ENCODE measurements at regions not wholly inside any gene's neighbourhood (a gene's known extent, or its start where the extent isn't known, plus 50 kb on each side); places are given as distances from the start of the nearest gene placed in this dataset.

DNA sequence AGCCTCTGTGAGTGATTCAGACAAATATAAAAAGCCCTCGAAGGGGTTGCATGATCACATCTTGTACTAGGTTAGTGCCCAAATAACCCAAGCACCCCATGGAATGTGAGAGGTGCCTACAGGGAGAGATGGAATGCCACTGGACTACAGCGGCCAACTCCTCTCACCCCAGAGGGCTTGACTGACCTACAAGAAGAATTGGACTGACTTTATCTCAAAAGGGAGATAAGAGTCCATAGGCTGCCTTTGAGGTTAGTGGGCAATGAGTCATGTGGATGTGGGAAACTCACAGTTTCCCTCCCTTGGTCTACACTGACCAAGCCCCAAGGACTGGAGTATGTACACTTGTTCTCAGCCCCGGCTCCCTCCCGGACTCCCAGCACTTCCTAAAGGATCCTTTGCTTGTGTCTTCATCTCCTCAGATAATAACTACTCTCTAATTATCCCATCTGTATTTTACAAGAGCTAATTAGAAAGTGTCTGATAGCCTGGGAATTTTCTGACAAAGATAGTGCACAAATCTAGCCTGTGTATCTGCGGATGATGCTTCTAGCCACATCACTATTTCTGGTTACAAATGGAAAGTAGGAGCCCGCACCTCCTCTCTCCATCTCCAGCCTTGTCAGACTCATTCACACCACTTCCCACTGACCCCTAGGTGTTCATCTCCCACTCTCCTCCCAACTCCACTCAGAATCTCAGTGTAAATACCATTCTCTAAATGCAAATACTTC, 547.8 kb upstream of the TBL1XR1 start:
- no TSS peak for BruUV-seq (replicated peaks)
- CTCF ChIA-PET (ENCODE audit: low intra/inter-chr PET ratio, low total read pairs) = no interaction called here

DNA sequence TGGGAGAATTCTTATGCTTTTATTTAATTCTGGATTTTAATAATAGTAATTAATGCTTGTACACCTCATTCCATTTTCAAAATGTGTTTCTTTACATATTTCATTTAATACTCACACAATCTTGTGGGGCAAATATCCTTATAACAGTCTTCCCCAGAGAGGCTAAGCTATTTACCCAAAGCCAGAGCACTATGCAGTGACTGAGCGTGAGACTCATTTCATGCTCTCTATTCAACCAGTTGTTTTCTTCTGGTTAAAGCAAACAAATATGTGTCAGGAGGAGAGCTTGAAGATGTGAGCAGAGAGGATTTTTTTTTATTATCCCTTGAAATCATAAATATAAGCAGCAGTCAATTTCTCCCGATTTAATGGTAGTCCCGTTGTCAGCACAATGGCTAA, 548.3 kb upstream of the TBL1XR1 start:
- CTCF ChIA-PET (ENCODE audit: low intra/inter-chr PET ratio, low total read pairs) = no interaction called here
- intact Hi-C loops (cut with micrococcal nuclease; ENCODE audit: unreplicated experiment) (no loop called here), in situ Hi-C loops (cut with HindIII; ENCODE audit: extremely low pct_ligation_motif_present, low pct_unique_long_range_greater_than_20kb) (no loop called here)
- FAIRE-seq (no peak), DNase-seq (ENCODE audit: low spot score) (no peak), ATAC-seq (no peak)
- no peaks in the 10 kb centered on the region for H3K4me1 ChIP-seq (ENCODE audit: insufficient read depth, low read length)
- no peaks in the 10 kb centered on the region for H3K9me3 ChIP-seq (ENCODE audit: low read length)
- BruUV-seq (replicated peaks) = no TSS peak
- no peaks in the 10 kb centered on the region for H3K79me2 ChIP-seq (ENCODE audit: insufficient read depth, low read length)
- no peaks in the 10 kb centered on the region for H4K20me1 ChIP-seq (ENCODE audit: insufficient read depth, low read length)
- no peak overlapping the region for H3K27ac ChIP-seq (ENCODE audit: extremely low read length, insufficient read depth, low read length)
- 39% methylated on average over 3 of the region's 3 CpGs for WGBS (ENCODE audit: low lambda C conversion rate)
- H3K36me3 ChIP-seq (replicated peaks in 1 of 2; ENCODE audit: control insufficient read depth in 1 of 2, insufficient read depth in 2 of 2, low read length in 2 of 2) = no peaks in the 10 kb centered on the region
- H3K4me3 ChIP-seq (replicated peaks in 1 of 3; ENCODE audit: insufficient read depth in 1 of 3, low read depth in 2 of 3, low read length in 3 of 3) = no peak overlapping the region
- no peaks in the 10 kb centered on the region for H3K27me3 ChIP-seq (ENCODE audit: control insufficient read depth in 1 of 2, insufficient read depth in 2 of 2, low read length in 2 of 2)
- POLR2A ChIA-PET = no interaction called here
- no peak overlapping the region for H3K4me2 ChIP-seq (ENCODE audit: low read depth, low read length)
- no peak overlapping the region for H3K9ac ChIP-seq (ENCODE audit: insufficient read depth, low read depth, low read length)
- no peak overlapping the region for H2AFZ ChIP-seq (ENCODE audit: low read length)
- no peak for TF ChIP-seq ZNF326 (CRISPR knock-in tag; IDR thresholded peaks at IDR 0.05; ENCODE audit: borderline replicate concordance)
- TF ChIP-seq ZSCAN25 (CRISPR knock-in tag; IDR thresholded peaks at IDR 0.05) = no peak
- TF ChIP-seq, protein P1, sequence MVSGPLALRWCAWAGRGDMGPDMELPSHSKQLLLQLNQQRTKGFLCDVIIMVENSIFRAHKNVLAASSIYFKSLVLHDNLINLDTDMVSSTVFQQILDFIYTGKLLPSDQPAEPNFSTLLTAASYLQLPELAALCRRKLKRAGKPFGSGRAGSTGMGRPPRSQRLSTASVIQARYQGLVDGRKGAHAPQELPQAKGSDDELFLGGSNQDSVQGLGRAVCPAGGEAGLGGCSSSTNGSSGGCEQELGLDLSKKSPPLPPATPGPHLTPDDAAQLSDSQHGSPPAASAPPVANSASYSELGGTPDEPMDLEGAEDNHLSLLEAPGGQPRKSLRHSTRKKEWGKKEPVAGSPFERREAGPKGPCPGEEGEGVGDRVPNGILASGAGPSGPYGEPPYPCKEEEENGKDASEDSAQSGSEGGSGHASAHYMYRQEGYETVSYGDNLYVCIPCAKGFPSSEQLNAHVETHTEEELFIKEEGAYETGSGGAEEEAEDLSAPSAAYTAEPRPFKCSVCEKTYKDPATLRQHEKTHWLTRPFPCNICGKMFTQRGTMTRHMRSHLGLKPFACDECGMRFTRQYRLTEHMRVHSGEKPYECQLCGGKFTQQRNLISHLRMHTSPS (CRISPR knock-in tag; IDR thresholded peaks at IDR 0.05; ENCODE audit: low read depth) = no peak
- no peak for TF ChIP-seq RBM39 (IDR thresholded peaks at IDR 0.05; ENCODE audit: low read depth, low read length, poor library complexity, severe bottlenecking)
- TF ChIP-seq DNMT3B (CRISPR knock-in tag; conservative IDR thresholded peaks at IDR 0.05) = no peak
- TF ChIP-seq ZNF878 (CRISPR knock-in tag; IDR thresholded peaks at IDR 0.05) = no peak
- no peak for TF ChIP-seq SMC3 (IDR thresholded peaks at IDR 0.05; ENCODE audit: low read length)
- TF ChIP-seq ZBTB7B (CRISPR knock-in tag; IDR thresholded peaks at IDR 0.05) = no peak
- no peak for TF ChIP-seq NFIB (CRISPR knock-in tag; IDR thresholded peaks at IDR 0.05; ENCODE audit: borderline replicate concordance)
- TF ChIP-seq, protein P2, sequence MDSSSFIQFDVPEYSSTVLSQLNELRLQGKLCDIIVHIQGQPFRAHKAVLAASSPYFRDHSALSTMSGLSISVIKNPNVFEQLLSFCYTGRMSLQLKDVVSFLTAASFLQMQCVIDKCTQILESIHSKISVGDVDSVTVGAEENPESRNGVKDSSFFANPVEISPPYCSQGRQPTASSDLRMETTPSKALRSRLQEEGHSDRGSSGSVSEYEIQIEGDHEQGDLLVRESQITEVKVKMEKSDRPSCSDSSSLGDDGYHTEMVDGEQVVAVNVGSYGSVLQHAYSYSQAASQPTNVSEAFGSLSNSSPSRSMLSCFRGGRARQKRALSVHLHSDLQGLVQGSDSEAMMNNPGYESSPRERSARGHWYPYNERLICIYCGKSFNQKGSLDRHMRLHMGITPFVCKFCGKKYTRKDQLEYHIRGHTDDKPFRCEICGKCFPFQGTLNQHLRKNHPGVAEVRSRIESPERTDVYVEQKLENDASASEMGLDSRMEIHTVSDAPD (CRISPR knock-in tag; IDR thresholded peaks at IDR 0.05) = no peak

More for the DNA sequence above, 547.8 kb upstream of the TBL1XR1 start:
- 25% methylated on average over 6 of the region's 6 CpGs for WGBS (ENCODE audit: low lambda C conversion rate)
- no peak overlapping the region for H3K4me2 ChIP-seq (ENCODE audit: low read depth, low read length)
- POLR2A ChIA-PET = no interaction called here
- in situ Hi-C loops (cut with HindIII; ENCODE audit: extremely low pct_ligation_motif_present, low pct_unique_long_range_greater_than_20kb) (no loop called here), intact Hi-C loops (cut with micrococcal nuclease; ENCODE audit: unreplicated experiment) (no loop called here)
- H3K4me3 ChIP-seq (replicated peaks in 1 of 3; ENCODE audit: insufficient read depth in 1 of 3, low read depth in 2 of 3, low read length in 3 of 3) = no peak overlapping the region
- no peak for FAIRE-seq
- H4K20me1 ChIP-seq (ENCODE audit: insufficient read depth, low read length) = no peaks in the 10 kb centered on the region
- TF ChIP-seq POLR2AphosphoS5 (IDR thresholded peaks at IDR 0.05; ENCODE audit: low read depth, low read length) (no peak), FOXJ3 (CRISPR knock-in tag; IDR thresholded peaks at IDR 0.05; ENCODE audit: borderline replicate concordance) (no peak), ZNF557 (CRISPR knock-in tag; IDR thresholded peaks at IDR 0.05) (no peak), SAP130 (CRISPR knock-in tag; IDR thresholded peaks at IDR 0.05; ENCODE audit: low read depth) (no peak), CENPT (CRISPR knock-in tag; IDR thresholded peaks at IDR 0.05; ENCODE audit: low read depth) (no peak), ZSCAN9 (CRISPR knock-in tag; IDR thresholded peaks at IDR 0.05; ENCODE audit: borderline replicate concordance) (no peak), MLLT10 (CRISPR knock-in tag; IDR thresholded peaks at IDR 0.05) (no peak), SRY (CRISPR knock-in tag; IDR thresholded peaks at IDR 0.05) (no peak), NR2C2 (CRISPR knock-in tag; IDR thresholded peaks at IDR 0.05; ENCODE audit: borderline replicate concordance) (no peak), ZNF720 (CRISPR knock-in tag; IDR thresholded peaks at IDR 0.05) (no peak), ZNF780A (CRISPR knock-in tag; IDR thresholded peaks at IDR 0.05) (no peak)
- TF ChIP-seq, protein P3, sequence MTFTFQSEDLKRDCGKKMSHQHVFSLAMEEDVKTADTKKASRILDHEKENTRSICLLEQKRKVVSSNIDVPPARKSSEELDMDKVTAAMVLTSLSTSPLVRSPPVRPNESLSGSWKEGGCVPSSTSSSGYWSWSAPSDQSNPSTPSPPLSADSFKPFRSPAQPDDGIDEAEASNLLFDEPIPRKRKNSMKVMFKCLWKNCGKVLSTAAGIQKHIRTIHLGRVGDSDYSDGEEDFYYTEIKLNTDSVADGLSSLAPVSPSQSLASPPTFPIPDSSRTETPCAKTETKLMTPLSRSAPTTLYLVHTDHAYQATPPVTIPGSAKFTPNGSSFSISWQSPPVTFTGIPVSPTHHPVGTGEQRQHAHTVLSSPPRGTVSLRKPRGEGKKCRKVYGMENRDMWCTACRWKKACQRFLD (CRISPR knock-in tag; IDR thresholded peaks at IDR 0.05; ENCODE audit: borderline replicate concordance) = no peak
- H3K27ac ChIP-seq (ENCODE audit: extremely low read length, insufficient read depth, low read length) = no peak overlapping the region
- H3K36me3 ChIP-seq (replicated peaks in 1 of 2; ENCODE audit: control insufficient read depth in 1 of 2, insufficient read depth in 2 of 2, low read length in 2 of 2) = no peaks in the 10 kb centered on the region
- H3K27me3 ChIP-seq (ENCODE audit: control insufficient read depth in 1 of 2, insufficient read depth in 2 of 2, low read length in 2 of 2) = no peaks in the 10 kb centered on the region
- no peaks in the 10 kb centered on the region for H3K4me1 ChIP-seq (ENCODE audit: insufficient read depth, low read length)
- H3K79me2 ChIP-seq (ENCODE audit: insufficient read depth, low read length) = no peaks in the 10 kb centered on the region
- no peak overlapping the region for H2AFZ ChIP-seq (ENCODE audit: low read length)
- H3K9ac ChIP-seq (ENCODE audit: insufficient read depth, low read depth, low read length) = no peak overlapping the region
- no peak for ATAC-seq
- no peak for DNase-seq (ENCODE audit: low spot score)
- H3K9me3 ChIP-seq (ENCODE audit: low read length) = no peaks in the 10 kb centered on the region
